Transverse colon (tissue), 4 donors: ENCODE measurements at regions not wholly inside any gene's neighbourhood (a gene's known extent, or its start where the extent isn't known, plus 50 kb on each side); places are given as distances from the start of the nearest gene placed in this dataset.

ENCODE experiments used
- CTCF ChIP-seq, 5 experiments: fragments of 200-600 bp in 3 of 5; fragments of 450-650 bp in 2 of 5; sonication (generic) in 3 of 5; IDR thresholded peaks; 1 replicate in 2 of 5; 2 replicates in 3 of 5; pipeline ENCODE4 v1.5.1; 2016 to 2017; ENCODE audit warnings: antibody characterized with exemption in 5 of 5, inconsistent platforms in 3 of 5, mild to moderate bottlenecking in 2 of 5, moderate library complexity in 1 of 5
- POLR2A ChIP-seq: fragments of 450-650 bp; IDR thresholded peaks from one replicate; pipeline ENCODE4 v1.6.1; 2016; ENCODE audit warnings: antibody characterized with exemption, mild to moderate bottlenecking, moderate library complexity
- POLR2AphosphoS5 ChIP-seq, 3 donors: sonication (generic); formaldehyde crosslinking; IDR thresholded peaks; one replicate each; pipeline ENCODE4 v1.6.1; 2016; ENCODE audit warnings: antibody characterized with exemption in 3 of 3

- no peak for TF ChIP-seq CTCF (IDR thresholded peaks at IDR 0.05)
- TF ChIP-seq POLR2A: no peak
- no peak for TF ChIP-seq POLR2AphosphoS5 (IDR thresholded peaks at IDR 0.05)
Observed at GRCh38 chr12:127657036-127657435, 609.9 kb upstream of the TMEM132C start.
